Panc1 (cell line): ENCODE measurements at regions not wholly inside any gene's neighbourhood (a gene's known extent, or its start where the extent isn't known, plus 50 kb on each side); places are given as distances from the start of the nearest gene placed in this dataset.

Source experiments
- ATAC-seq: fragments of 200-7000 bp; cut with Tn5 transposase; 2 replicates; pipeline ENCODE4 v1.9.1; 2020; ENCODE audit warnings: mild to moderate bottlenecking, moderate library complexity
- BruUV-seq: library from RNA; stranded (reverse); fragments of 400-500 nt; replicated peaks from 2 replicates; lab custom pipeline; 2021; lab: Mats Ljungman, UMichigan
- CTCF ChIA-PET: fragments of 300-600 bp; sonication (Branson Sonifier 250); formaldehyde crosslinking; loops from one replicate; lab custom pipeline; 2022; ENCODE audit warnings: antibody characterized with exemption; lab: Charles Lee
- POLR2A ChIA-PET: fragments of 300-600 bp; sonication (Branson Sonifier 250); formaldehyde crosslinking; loops from one replicate; lab custom pipeline; 2022; ENCODE audit warnings: antibody characterized with exemption; lab: Charles Lee
- DNase-seq: peaks from one replicate; pipeline ENCODE4 v3.0.0-alpha.2; 2010; ENCODE audit warnings: low read depth, low spot score
- H3K27ac ChIP-seq: 2 replicates; pipeline ENCODE4 v1.5.1; 2011; ENCODE audit warnings: mild to moderate bottlenecking, low read length, inconsistent platforms
- H3K27me3 ChIP-seq: fragments of 200-500 bp; sonication (Bioruptor generic); 2 replicates; pipeline ENCODE4 v1.6.0; 2014; ENCODE audit warnings: low read length, inconsistent platforms; ENCODE audit not compliant: control insufficient read depth, insufficient read depth
- H3K36me3 ChIP-seq: fragments of 200-500 bp; sonication (Bioruptor generic); 2 replicates; pipeline ENCODE4 v1.5.1; 2014; ENCODE audit warnings: inconsistent platforms, mild to moderate bottlenecking, low read length, moderate library complexity; ENCODE audit not compliant: control insufficient read depth, insufficient read depth
- H3K4me1 ChIP-seq: 2 replicates; pipeline ENCODE4 v1.5.1; 2011; ENCODE audit warnings: inconsistent platforms, mild to moderate bottlenecking, low read length, moderate library complexity; ENCODE audit not compliant: control insufficient read depth, insufficient read depth
- H3K4me3 ChIP-seq, 2 experiments: 2 replicates each; pipeline ENCODE4 v1.5.1; 2011 to 2012; ENCODE audit warnings: low read depth in 2 of 2, low read length in 2 of 2, mild to moderate bottlenecking in 2 of 2, inconsistent platforms in 1 of 2, moderate library complexity in 1 of 2
- H3K9me3 ChIP-seq: fragments of 200-500 bp; sonication (Bioruptor generic); 2 replicates; pipeline ENCODE4 v1.5.1; 2014; ENCODE audit warnings: low read depth, mild to moderate bottlenecking, inconsistent platforms, low read length, moderate library complexity; ENCODE audit not compliant: control insufficient read depth, insufficient read depth
- POLR2AphosphoS5 ChIP-seq: IDR thresholded peaks from 2 replicates; pipeline ENCODE4 v1.6.1; 2012; ENCODE audit warnings: mild to moderate bottlenecking, low read depth, low read length, moderate library complexity
- SIN3A ChIP-seq: IDR thresholded peaks from 2 replicates; pipeline ENCODE4 v1.6.1; 2012; ENCODE audit warnings: low read depth, mild to moderate bottlenecking, low read length, moderate library complexity, borderline replicate concordance; ENCODE audit not compliant: insufficient read depth
- TCF7L2 ChIP-seq: IDR thresholded peaks from 2 replicates; pipeline ENCODE4 v1.6.1; 2011; ENCODE audit warnings: mild to moderate bottlenecking, low read depth, low read length, inconsistent platforms
- in situ Hi-C: cut with HindIII; loops from 2 replicates; pipeline ENCODE4 v1.10.0; 2016; ENCODE audit warnings: low sequenced_read_pairs, low pct_unique_long_range_greater_than_20kb
- intact Hi-C: fragments of 100-400 bp; cut with micrococcal nuclease; formaldehyde crosslinking; loops from one replicate; pipeline ENCODE4 v1.10.0; 2022; ENCODE audit not compliant: unreplicated experiment
- TF ChIP-seq, protein P1 (sequence below), 2 experiments: IDR thresholded peaks; 2 replicates each; pipeline ENCODE4 v1.6.1; 2011 to 2012; ENCODE audit warnings: low read depth in 2 of 2, control low read depth in 1 of 2, low read length in 1 of 2, mild to moderate bottlenecking in 1 of 2, moderate library complexity in 1 of 2; ENCODE audit not compliant: insufficient read depth in 1 of 2
- TF ChIP-seq, protein P2 (sequence below): fragments of 450-650 bp; IDR thresholded peaks from 2 replicates; pipeline ENCODE4 v1.5.1; 2017; ENCODE audit warnings: mild to moderate bottlenecking

DNA sequence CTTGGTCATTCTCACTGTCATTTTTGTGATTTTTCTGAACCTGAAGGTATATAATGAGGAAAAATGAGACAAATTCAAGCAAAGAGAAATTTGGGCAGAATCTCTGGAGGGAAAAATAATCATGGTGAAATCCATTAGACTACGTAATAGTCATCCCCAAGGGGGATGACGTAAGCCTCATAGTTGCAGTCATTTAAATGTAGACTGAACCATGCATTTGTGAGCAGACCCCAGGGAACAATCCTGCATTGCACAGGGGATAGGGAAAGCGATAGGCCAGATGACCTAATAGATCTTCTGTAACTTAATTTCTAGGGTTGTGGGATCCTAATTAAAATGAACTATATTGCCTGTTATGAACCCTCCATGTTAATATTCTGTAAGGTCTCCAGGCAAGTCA is 167.4 kb upstream of the C1orf21 start:
- POLR2A ChIA-PET: no interaction called here
- intact Hi-C loops (no loop called here), in situ Hi-C loops (no loop called here)
- Histone ChIP-seq H3K4me1 (0 out of 2 replicates have a peak, but pooled peaks cover 2% of the 10 kb centered on the region), H3K27me3 (no peaks in the 10 kb centered on the region), H3K27ac (no peak overlapping the region), H3K9me3 (no peaks in the 10 kb centered on the region), H3K36me3 (no peaks in the 10 kb centered on the region), H3K4me3 (no peak overlapping the region)
- ATAC-seq (no peak), DNase-seq (no peak)
- CTCF ChIA-PET: no interaction called here
- no TSS peak for BruUV-seq
- TF ChIP-seq TCF7L2: no peak
- no peak for TF ChIP-seq SIN3A
- TF ChIP-seq, protein P1, sequence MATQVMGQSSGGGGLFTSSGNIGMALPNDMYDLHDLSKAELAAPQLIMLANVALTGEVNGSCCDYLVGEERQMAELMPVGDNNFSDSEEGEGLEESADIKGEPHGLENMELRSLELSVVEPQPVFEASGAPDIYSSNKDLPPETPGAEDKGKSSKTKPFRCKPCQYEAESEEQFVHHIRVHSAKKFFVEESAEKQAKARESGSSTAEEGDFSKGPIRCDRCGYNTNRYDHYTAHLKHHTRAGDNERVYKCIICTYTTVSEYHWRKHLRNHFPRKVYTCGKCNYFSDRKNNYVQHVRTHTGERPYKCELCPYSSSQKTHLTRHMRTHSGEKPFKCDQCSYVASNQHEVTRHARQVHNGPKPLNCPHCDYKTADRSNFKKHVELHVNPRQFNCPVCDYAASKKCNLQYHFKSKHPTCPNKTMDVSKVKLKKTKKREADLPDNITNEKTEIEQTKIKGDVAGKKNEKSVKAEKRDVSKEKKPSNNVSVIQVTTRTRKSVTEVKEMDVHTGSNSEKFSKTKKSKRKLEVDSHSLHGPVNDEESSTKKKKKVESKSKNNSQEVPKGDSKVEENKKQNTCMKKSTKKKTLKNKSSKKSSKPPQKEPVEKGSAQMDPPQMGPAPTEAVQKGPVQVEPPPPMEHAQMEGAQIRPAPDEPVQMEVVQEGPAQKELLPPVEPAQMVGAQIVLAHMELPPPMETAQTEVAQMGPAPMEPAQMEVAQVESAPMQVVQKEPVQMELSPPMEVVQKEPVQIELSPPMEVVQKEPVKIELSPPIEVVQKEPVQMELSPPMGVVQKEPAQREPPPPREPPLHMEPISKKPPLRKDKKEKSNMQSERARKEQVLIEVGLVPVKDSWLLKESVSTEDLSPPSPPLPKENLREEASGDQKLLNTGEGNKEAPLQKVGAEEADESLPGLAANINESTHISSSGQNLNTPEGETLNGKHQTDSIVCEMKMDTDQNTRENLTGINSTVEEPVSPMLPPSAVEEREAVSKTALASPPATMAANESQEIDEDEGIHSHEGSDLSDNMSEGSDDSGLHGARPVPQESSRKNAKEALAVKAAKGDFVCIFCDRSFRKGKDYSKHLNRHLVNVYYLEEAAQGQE (IDR thresholded peaks at IDR 0.05; ENCODE audit: insufficient read depth in 1 of 2, low read depth in 2 of 2, low read length in 1 of 2): no peak
- TF ChIP-seq, protein P2, sequence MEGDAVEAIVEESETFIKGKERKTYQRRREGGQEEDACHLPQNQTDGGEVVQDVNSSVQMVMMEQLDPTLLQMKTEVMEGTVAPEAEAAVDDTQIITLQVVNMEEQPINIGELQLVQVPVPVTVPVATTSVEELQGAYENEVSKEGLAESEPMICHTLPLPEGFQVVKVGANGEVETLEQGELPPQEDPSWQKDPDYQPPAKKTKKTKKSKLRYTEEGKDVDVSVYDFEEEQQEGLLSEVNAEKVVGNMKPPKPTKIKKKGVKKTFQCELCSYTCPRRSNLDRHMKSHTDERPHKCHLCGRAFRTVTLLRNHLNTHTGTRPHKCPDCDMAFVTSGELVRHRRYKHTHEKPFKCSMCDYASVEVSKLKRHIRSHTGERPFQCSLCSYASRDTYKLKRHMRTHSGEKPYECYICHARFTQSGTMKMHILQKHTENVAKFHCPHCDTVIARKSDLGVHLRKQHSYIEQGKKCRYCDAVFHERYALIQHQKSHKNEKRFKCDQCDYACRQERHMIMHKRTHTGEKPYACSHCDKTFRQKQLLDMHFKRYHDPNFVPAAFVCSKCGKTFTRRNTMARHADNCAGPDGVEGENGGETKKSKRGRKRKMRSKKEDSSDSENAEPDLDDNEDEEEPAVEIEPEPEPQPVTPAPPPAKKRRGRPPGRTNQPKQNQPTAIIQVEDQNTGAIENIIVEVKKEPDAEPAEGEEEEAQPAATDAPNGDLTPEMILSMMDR: no peak
- TF ChIP-seq POLR2AphosphoS5: no peak

DNA sequence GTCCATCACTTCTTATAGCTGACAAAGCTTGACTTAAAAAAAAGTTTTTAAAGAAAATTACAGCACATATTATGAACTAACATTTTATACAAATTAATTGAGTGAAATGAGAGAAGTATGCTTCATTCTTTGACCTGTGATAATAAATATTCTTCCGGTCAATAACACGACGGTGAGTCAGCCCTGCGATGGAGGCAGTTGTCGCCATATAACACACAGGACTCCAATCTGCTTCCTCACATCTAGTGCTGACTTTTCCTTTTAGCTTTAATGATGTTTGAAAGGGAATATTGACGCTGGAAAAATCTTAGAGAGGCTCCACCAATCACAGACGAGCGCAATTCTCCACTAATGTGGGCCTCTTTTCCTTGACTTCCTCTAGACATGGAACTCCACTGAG is 166.9 kb upstream of the C1orf21 start:
- TF ChIP-seq POLR2AphosphoS5 (no peak), TCF7L2 (no peak), SIN3A (no peak)
- TF ChIP-seq, protein P2: no peak
- TF ChIP-seq, protein P1 (IDR thresholded peaks at IDR 0.05; ENCODE audit: insufficient read depth in 1 of 2, low read depth in 2 of 2, low read length in 1 of 2): no peak
- DNase-seq (no peak), ATAC-seq (no peak)
- intact Hi-C loops (loop anchor here (10.0 kb wide), 1 partner anchor 285 kb away; no protein-coding TSS in a partner anchor), in situ Hi-C loops (no loop called here)
- Histone ChIP-seq H3K27me3 (no peaks in the 10 kb centered on the region), H3K4me3 (no peak overlapping the region), H3K4me1 (0 out of 2 replicates have a peak, but pooled peaks cover 2% of the 10 kb centered on the region), H3K9me3 (no peaks in the 10 kb centered on the region), H3K27ac (no peak overlapping the region), H3K36me3 (no peaks in the 10 kb centered on the region)
- POLR2A ChIA-PET: no interaction called here
- CTCF ChIA-PET: no interaction called here
- BruUV-seq: no TSS peak
